ENCODE measurements at regions not wholly inside any gene's neighbourhood (a gene's known extent, or its start where the extent isn't known, plus 50 kb on each side); places are given as distances from the start of the nearest gene placed in this dataset.

- TF ChIP-seq EZH2phosphoT487 (IDR thresholded peaks at IDR 0.05; ENCODE audit: insufficient read depth, low read depth) (no peak), EZH2 (IDR thresholded peaks at IDR 0.05; ENCODE audit: insufficient read depth, poor library complexity, severe bottlenecking) (no peak)
Observed at GRCh38 chr5:9861666-9862256, 231.6 kb upstream of the TAS2R1 start.

All from GM23248 (cell line).